DMS79 treated with DMSO at 0.1 percent for 48 hours (cell line): ENCODE measurements at regions not wholly inside any gene's neighbourhood (a gene's known extent, or its start where the extent isn't known, plus 50 kb on each side); places are given as distances from the start of the nearest gene placed in this dataset.

Experiments
- DNase-seq: peaks from one replicate; lab custom pipeline; 2025; lab: John Stamatoyannopoulos, UW

DNA sequence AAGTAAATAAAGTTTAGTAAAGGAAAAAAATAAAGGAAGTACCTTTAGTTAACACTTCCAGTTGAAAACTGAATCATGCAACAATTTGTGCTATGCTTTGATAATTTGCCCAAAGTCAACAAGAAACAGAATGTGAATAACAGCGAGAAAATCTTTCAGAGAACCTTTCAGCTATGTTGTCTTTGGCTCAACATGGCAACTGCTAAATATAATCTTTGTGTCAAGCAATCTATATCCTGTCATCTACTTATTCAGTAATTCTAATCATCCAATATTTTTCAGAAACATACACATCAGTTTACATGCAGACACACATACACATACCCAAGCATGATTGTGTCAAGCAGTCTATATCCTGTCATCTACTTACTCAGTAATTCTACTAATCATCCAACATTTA is 136.0 kb upstream of the PABPC4L start:
- DNase-seq = no peak

DNA sequence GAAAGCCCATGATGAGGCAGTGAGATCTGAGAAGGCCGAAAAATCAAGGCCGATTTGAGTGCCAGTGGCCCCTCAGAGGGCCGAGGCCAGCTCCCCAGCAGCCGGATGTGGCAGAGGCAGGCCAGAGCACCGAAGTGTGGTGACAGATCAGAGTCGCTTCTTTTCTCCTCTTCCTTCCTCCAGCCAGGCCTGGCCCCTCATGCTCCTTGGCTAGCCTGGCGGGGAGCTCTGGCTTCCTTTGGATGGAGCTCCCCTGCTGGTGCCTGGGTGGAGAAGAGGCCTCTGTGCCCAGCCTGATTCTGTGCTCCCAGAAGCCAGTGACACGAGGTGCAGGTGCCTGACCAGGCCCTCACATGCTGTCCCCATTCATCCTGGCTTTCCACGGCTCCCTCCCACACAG is 127.2 kb upstream of the PABPC4L start:
- DNase-seq = no peak

DNA sequence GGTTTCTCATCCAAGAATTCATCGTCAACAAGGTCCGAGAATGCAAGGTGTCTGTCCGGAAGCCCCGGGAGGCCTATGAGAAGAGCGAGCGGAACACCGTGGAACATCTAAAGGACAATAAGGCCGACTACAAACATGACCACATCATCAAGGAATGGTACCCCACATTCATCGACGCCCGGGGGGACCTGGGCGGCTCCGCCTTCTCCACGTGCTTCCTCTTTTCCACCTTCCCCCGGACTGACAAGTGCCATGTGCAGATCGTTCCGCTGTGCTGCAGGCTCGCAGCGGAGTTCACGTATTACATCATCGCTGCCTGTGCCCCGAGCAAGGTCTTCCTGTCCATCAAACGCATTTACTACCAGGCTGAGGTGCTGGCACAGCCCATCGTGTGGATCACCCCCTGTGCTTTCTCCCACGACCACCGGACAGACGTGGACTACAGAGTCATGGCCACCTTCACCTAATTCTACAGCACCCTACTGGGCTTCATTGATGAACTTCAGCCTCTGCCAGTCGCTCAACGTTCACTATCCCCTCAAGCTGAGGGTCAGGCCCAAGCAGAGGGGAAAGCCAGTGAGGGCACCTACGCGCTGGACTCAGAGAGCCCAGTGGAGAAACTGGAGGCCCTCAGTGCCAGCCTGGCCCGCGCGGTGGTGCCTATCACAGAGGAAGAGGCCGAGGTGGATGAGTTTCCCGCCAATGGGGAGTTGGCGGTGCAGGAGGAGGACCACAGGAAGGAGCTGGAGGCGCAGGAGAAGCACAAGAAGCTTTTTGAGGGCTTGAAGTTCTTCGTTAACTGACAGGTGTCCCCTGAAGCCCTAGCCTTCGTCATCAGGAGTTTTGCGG is 125.9 kb upstream of the PABPC4L start:
- DNase-seq = no peak

DNA sequence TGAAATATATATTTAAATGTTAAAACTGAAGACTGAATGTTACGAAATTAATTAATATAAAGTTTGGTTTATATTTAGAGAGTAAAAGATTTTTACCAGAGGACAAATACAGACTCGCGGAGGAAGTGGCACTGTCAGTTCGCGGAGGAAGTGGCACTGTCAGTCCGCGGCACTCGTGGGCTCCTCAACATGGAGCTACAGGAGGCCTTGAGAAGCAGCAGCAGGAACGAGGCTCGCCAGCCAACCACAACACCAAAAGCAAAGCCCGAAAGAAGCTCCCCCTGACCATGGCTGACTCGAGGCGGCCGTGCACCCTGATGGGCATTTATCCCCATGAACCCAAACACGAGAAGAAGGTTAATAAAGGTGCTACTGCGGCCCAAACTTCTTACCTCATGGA is 125.3 kb upstream of the PABPC4L start:
- DNase-seq = no peak

DNA sequence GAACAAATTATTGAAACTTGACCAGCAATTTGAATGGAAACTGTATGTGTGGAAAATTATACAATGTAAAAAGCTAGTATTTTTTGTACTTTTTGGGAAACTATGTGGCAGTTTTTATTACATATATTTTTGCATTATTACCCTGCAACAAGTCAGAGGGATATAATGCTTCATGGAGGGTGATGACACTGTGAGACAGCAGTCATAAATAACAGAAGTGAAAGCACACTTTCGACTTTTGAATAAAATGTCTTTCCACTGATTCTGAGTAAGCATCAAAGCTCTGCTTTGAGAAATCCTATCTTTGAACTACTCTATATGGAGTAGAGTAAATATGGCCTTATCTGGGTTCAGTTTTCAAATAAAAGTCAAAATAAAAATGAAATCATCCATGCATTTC is 122.6 kb upstream of the PABPC4L start:
- no peak for DNase-seq

DNA sequence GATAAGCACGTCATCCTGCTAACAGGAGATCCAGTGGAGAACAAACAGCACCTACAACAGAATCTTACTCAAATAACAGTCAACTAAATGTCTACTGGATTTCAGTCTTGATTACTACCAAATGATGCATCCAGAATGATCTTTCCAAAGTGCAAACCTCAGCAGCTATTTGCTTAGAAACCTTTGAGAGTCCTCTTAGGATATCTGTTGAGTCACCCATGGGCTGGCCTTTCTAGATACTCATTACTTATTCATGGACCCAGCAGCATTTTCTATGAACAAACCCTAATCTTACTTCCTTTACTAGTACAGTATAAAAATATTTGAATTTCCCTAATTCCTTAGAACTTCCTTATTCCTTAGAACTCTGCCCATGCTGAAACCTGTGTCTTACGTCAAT is 118.5 kb upstream of the PABPC4L start:
- DNase-seq = no peak

DNA sequence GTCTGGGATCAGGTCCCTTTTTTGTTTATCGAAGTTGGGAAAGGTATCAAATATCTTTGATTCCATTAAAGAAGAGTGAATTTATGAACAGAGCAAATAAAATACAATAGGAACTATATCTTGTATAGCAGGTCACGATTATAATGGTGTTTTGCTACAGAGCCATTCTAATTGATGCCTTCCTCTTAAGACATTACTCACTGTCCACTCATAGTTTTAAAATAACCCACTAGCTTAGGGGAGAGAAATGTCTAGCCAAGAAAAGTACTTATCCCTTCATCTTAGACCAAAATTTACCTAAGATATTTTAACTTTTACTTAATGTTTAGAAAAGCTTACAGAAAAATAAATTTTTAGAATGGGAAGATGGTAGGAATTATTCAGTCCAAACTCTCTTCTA is 112.0 kb upstream of the PABPC4L start:
- DNase-seq = no peak

DNA sequence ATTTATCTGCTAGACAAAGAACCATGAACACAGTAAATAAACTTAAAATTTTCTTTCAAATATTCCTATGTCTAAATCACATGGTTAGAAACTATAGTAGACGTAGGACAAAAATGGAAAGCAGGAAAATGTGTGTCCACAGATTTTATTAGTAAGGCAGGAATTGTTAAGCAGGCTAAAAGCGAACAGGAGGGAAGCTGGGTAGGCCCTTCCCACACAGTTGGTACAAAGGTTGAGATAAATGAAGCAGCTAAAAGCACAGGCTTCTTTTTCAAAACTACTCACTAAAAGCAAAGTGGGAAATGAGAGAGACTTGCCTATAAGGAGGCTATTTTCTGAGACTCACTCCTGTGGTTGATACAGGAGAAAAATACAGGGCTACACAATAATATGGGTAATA is 108.1 kb upstream of the PABPC4L start:
- no peak for DNase-seq

DNA sequence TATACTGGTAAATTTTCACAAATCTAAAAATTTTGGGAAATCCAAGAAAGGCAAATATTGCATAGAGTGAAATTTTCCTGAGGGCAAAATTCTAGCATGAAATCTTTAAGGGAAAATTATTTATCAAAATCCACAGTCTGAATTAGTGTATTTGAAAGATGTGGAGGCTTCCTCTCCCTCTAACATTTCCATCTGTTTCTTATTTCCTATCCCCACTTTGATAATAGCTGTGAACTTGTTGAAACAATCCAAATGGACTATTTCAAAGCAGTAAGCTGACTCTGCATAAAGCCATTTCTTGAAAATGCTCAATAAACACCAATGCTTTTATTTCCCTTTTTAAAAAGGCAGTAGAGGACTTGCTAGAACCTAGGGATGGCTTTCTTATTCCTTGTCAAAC is 107.3 kb upstream of the PABPC4L start:
- DNase-seq = no peak

DNA sequence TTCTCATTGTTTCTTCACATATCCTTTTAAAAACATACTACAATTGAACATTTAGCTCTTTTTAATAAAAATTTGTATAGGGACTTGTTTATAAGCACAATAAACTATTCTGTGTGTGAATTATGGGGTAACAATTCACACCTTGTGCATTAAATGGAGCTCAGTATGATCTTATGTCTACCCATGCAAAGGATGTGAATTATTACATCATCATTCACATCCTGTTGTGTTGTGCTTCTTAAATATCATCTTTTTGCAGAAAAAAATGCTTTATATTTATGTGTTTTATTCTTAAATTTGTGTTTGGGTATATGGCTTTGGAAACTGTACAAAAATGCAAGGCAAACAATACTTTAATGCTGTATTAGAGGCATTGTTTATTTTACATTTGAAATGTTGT is 96.7 kb upstream of the PABPC4L start:
- DNase-seq = no peak

DNA sequence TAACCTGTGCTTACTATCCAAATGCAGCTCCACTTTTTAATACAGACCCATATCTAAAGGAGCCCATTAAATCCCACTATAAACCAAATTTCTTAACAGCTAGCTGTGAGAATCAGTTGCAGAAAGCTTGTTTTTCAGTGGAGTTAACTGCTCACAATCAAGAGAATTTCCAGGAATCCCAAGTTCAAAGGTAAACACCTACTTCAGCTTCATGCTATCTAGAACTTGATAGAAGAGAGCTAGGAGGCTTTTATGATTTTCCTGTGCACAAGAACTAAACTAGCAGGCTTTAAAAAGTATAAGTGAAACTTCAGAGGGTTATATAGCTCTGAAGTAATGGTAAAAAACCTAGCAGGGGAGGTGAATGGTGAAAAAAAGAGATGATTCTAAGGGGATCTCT is 96.2 kb upstream of the PABPC4L start:
- DNase-seq = no peak

DNA sequence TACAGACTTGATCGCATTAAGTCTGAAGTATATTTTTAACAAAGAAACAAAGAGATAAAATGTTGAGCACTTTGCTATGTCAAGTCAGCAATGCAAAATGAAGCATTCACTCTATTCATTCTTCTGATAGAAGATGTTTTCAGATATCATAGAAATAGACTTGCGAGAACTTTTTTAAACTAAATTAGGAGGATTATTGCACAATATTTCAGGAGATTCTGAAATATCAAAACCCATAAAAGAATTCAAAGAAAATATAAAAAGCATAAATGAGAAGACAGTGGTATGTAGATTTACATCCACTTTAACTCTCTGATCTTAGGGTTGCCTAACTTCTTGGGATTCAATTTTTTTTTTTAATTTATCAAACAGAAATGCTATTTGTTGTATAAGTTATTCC is 81.1 kb upstream of the PABPC4L start:
- no peak for DNase-seq

DNA sequence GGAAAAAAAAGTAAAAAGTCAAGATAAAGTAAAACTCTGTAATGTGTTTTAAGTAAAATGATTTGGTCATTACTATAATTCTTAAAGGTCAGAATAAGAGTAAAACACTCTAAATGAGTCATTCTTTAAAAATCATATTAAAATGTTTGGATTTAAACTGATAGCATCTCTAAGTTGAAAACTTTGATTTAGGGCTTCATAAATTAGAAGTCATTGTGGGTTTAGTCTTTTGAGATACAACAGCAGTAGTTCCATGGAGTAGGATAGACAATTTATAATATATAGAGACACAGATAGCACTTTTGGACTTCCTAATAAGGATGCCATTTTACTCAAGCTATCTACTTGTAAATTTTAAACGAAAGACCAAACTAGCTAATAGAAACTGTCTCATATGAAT is 77.1 kb upstream of the PABPC4L start:
- DNase-seq = no peak

DNA sequence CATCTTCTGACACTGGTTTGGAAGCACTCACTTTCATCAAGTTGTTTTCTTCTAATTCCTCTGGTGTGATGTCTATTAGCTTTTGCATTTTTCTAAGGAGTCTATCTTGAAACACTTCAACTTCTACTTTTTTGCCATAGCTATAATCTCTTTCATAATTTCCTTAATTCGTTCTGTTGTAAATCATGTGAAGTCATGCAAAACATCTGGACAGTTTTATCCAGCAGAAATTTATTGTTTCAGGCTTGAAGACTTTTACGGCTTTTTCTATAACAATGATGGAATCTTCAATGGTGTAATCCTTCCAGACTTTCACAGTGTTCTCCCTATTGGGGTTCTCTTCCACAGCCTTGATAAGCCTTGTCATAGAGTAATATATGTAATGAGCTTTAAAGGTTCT is 74.9 kb upstream of the PABPC4L start:
- no peak for DNase-seq

DNA sequence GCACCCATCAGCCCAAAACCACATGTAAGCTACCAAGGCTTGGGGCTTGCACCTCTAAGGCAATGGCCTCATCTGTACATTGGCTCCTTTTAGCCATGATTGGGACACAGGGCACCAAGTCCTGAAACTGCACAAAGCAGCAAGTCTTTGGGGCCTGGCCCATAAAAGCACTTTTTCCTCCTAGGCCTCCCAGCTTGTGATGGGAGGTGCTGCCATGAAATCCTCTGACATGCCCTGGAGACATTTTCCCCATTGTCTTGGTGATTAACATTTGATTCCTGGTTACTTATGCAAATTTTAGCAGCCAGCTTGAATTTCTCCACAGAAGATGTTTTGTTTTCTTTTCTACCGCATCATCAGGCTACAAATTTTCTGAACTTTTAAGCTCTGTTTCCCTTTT is 58.5 kb upstream of the PABPC4L start:
- DNase-seq = no peak
